ENCODE measurements at regions not wholly inside any gene's neighbourhood (a gene's known extent, or its start where the extent isn't known, plus 50 kb on each side); places are given as distances from the start of the nearest gene placed in this dataset.

DNA sequence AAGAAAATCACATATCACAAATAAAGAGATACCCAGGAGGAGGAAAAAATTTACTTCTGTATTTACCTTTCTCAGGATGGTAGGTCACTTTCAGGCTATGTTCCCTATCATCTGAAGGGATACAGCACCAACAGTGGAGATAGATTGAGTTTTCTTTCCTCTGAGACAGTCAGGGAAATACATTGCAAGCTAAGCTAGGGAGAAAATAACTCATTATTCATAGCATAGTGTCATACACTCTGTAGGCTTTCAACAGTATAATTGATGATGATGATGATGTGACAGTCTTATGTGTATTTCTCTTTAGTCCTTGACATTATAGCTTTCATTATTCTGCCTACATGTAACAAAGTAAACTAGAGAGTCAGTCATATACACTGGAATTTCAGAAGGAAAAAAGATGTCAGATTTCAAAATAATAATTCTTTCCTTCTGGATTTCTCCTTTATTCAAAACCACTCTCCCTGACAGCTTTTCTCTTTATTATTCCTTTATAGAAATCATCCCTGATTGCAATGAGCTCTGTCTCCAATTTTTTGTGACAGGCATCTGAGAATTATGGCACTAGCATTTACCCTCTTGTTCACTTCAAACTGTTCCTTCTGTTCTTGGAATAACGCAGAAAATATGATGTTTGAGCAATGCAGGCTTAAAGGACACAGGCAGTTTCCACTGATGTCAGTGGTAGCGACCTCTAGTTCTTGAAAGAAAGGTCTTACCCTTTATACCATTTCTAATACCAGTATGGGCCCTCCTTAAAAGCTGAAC, 169.1 kb upstream of the EPHA5 start:
- TF ChIP-seq SPI1 (IDR thresholded peaks at IDR 0.05; ENCODE audit: borderline replicate concordance, low read depth) (no peak), POLR2AphosphoS5 (IDR thresholded peaks at IDR 0.05; ENCODE audit: low read depth) (no peak)
- DNase-seq (ENCODE audit: low read depth in 1 of 2, low spot score in 1 of 2): no peak
- no peaks in the 10 kb centered on the region for H3K27me3 ChIP-seq (ENCODE audit: insufficient read depth, poor library complexity, severe bottlenecking)
- no peak overlapping the region for H3K4me3 ChIP-seq (replicated peaks; ENCODE audit: insufficient read depth, low read length)
- H3K27ac ChIP-seq (replicated peaks): no peak overlapping the region

DNA sequence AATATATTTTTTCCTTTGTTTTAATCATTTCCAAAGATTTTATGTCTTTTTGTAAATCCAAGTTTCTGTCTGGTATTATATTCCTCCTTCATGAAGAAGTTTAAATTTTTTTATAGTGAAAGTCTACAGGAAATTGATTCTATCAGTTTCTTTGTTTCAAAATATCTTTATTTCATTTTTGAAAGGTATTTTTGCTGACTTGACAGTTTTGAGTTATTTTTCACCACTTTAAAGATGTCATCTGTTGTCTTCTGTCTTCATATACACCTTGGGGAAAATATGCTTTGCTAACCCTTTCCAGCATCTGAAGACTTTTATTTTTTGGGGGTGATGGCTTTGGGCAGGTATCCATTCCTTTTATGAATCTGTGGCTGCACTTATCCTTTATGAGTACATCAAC, 164.4 kb upstream of the EPHA5 start:
- DNase-seq (ENCODE audit: low read depth in 1 of 2, low spot score in 1 of 2): no peak
- TF ChIP-seq, protein P1, sequence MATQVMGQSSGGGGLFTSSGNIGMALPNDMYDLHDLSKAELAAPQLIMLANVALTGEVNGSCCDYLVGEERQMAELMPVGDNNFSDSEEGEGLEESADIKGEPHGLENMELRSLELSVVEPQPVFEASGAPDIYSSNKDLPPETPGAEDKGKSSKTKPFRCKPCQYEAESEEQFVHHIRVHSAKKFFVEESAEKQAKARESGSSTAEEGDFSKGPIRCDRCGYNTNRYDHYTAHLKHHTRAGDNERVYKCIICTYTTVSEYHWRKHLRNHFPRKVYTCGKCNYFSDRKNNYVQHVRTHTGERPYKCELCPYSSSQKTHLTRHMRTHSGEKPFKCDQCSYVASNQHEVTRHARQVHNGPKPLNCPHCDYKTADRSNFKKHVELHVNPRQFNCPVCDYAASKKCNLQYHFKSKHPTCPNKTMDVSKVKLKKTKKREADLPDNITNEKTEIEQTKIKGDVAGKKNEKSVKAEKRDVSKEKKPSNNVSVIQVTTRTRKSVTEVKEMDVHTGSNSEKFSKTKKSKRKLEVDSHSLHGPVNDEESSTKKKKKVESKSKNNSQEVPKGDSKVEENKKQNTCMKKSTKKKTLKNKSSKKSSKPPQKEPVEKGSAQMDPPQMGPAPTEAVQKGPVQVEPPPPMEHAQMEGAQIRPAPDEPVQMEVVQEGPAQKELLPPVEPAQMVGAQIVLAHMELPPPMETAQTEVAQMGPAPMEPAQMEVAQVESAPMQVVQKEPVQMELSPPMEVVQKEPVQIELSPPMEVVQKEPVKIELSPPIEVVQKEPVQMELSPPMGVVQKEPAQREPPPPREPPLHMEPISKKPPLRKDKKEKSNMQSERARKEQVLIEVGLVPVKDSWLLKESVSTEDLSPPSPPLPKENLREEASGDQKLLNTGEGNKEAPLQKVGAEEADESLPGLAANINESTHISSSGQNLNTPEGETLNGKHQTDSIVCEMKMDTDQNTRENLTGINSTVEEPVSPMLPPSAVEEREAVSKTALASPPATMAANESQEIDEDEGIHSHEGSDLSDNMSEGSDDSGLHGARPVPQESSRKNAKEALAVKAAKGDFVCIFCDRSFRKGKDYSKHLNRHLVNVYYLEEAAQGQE (IDR thresholded peaks at IDR 0.05; ENCODE audit: insufficient replicate concordance, low read depth): no peak
- no peak for TF ChIP-seq POLR2AphosphoS5 (IDR thresholded peaks at IDR 0.05; ENCODE audit: low read depth)
- no peak for TF ChIP-seq GABPA (IDR thresholded peaks at IDR 0.05; ENCODE audit: low read depth)
- TF ChIP-seq SPI1 (IDR thresholded peaks at IDR 0.05; ENCODE audit: borderline replicate concordance, low read depth): no peak
- TF ChIP-seq, protein P2, sequence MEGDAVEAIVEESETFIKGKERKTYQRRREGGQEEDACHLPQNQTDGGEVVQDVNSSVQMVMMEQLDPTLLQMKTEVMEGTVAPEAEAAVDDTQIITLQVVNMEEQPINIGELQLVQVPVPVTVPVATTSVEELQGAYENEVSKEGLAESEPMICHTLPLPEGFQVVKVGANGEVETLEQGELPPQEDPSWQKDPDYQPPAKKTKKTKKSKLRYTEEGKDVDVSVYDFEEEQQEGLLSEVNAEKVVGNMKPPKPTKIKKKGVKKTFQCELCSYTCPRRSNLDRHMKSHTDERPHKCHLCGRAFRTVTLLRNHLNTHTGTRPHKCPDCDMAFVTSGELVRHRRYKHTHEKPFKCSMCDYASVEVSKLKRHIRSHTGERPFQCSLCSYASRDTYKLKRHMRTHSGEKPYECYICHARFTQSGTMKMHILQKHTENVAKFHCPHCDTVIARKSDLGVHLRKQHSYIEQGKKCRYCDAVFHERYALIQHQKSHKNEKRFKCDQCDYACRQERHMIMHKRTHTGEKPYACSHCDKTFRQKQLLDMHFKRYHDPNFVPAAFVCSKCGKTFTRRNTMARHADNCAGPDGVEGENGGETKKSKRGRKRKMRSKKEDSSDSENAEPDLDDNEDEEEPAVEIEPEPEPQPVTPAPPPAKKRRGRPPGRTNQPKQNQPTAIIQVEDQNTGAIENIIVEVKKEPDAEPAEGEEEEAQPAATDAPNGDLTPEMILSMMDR (IDR thresholded peaks at IDR 0.05; ENCODE audit: insufficient read depth, low read length): no peak
- no peak overlapping the region for H3K27ac ChIP-seq (replicated peaks)
- H3K4me3 ChIP-seq (replicated peaks; ENCODE audit: insufficient read depth, low read length): no peak overlapping the region
- no peaks in the 10 kb centered on the region for H3K27me3 ChIP-seq (ENCODE audit: insufficient read depth, poor library complexity, severe bottlenecking)

DNA sequence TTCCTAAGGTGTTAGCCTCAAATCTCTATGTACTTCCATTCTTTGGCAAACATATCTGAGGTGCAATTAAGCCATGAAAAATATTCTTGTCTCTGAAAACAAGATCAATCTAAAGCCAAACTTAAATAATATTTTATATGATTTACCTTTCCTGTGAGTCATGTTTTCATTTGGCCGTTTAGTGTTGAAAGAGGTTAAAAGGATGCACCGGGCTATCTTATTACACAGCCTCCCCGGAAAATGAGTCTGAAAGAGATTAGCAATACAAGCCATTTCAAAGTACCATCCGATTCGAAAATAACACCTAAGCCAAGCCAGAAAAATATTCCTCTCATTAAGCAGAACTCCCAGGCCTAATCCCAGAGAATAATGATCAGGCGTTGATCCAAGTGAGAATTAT, 161.5 kb upstream of the EPHA5 start:
- Histone ChIP-seq H3K27me3 (ENCODE audit: insufficient read depth, poor library complexity, severe bottlenecking) (no peaks in the 10 kb centered on the region), H3K4me3 (replicated peaks; ENCODE audit: insufficient read depth, low read length) (no peak overlapping the region), H3K27ac (replicated peaks) (no peak overlapping the region)
- DNase-seq (ENCODE audit: low read depth in 1 of 2, low spot score in 1 of 2): no peak
- TF ChIP-seq, protein P1 (IDR thresholded peaks at IDR 0.05; ENCODE audit: insufficient replicate concordance, low read depth): no peak
- TF ChIP-seq SPI1 (IDR thresholded peaks at IDR 0.05; ENCODE audit: borderline replicate concordance, low read depth) (no peak), GABPA (IDR thresholded peaks at IDR 0.05; ENCODE audit: low read depth) (no peak), POLR2AphosphoS5 (IDR thresholded peaks at IDR 0.05; ENCODE audit: low read depth) (no peak)
- TF ChIP-seq, protein P2 (IDR thresholded peaks at IDR 0.05; ENCODE audit: insufficient read depth, low read length): no peak

DNA sequence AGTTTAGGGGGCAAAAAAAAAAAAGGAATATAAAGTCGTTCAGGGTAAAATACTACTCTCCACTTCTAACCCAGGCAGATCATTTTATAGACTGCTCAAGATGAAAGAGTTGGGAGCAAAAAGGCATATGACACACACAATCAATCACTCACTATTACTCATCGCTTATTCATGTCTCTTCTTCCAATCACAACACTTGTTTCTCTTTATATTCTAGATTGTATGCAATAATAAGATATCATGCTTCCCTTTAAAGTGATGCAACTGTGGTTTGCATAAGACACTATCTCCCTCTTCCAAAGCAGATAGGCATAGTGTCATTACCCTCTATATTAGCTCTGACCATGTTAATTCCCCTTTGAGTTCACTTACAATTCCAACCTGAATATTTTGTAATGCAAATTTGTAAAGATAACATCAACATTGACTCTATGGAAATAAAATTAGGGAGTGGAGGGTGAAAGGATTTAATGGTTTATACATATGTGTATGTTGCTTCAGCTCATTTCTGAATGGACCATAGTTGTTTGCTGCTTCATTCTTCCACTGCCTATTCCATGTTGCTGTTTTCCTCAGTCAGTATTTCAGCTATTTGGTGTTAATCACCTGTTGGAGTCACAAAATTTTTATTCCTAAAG, 154.9 kb upstream of the EPHA5 start:
- DNase-seq (ENCODE audit: low read depth in 1 of 2, low spot score in 1 of 2): no peak
- no peak for TF ChIP-seq POLR2AphosphoS5 (IDR thresholded peaks at IDR 0.05; ENCODE audit: low read depth)
- TF ChIP-seq GABPA (IDR thresholded peaks at IDR 0.05; ENCODE audit: low read depth): no peak
- TF ChIP-seq, protein P1 (IDR thresholded peaks at IDR 0.05; ENCODE audit: insufficient replicate concordance, low read depth): no peak
- TF ChIP-seq, protein P2 (IDR thresholded peaks at IDR 0.05; ENCODE audit: insufficient read depth, low read length): no peak
- TF ChIP-seq SPI1 (IDR thresholded peaks at IDR 0.05; ENCODE audit: borderline replicate concordance, low read depth): no peak
- Histone ChIP-seq H3K4me3 (replicated peaks; ENCODE audit: insufficient read depth, low read length) (no peak overlapping the region), H3K27me3 (ENCODE audit: insufficient read depth, poor library complexity, severe bottlenecking) (no peaks in the 10 kb centered on the region), H3K27ac (replicated peaks) (no peak overlapping the region)

Measured in HL-60 (cell line).